MCF 10A (cell line): ENCODE measurements at regions not wholly inside any gene's neighbourhood (a gene's known extent, or its start where the extent isn't known, plus 50 kb on each side); places are given as distances from the start of the nearest gene placed in this dataset.
"Not testable (repeated sequence)": the region's sequence is repeated elsewhere in the genome, so short reads cannot be mapped to it uniquely, and the experiment has no call there.

Experiments used
- BruUV-seq: library from RNA; stranded (reverse); fragments of 400-500 nt; replicated peaks from 2 replicates; lab custom pipeline; 2021; lab: Mats Ljungman, UMichigan
- CTCF ChIA-PET: fragments of 300-600 bp; sonication (Branson Sonifier 250); formaldehyde crosslinking; extraction: SDS; loops from one replicate; lab custom pipeline; 2021; ENCODE audit warnings: antibody characterized with exemption, inconsistent platforms; lab: Yijun Ruan, JAX
- POLR2A ChIA-PET: fragments of 300-600, 350-650 bp; sonication (Branson Sonifier 250); formaldehyde crosslinking; extraction: SDS; loops from one replicate; lab custom pipeline; 2020; ENCODE audit warnings: antibody characterized with exemption, inconsistent platforms; lab: Yijun Ruan, JAX
- DNase-seq: peaks from one replicate; pipeline ENCODE4 v3.0.0-alpha.2; 2018; ENCODE audit not compliant: unreplicated experiment
- H3K27ac Mint-ChIP-seq: one replicate; pipeline ENCODE4 v1.8.0; 2022; ENCODE audit warnings: mild to moderate bottlenecking, low read depth, mixed read lengths; ENCODE audit not compliant: unreplicated experiment
- H3K27me3 Mint-ChIP-seq: one replicate; pipeline ENCODE4 v1.8.0; 2022; ENCODE audit warnings: mixed read lengths; ENCODE audit not compliant: insufficient read depth, unreplicated experiment
- H3K36me3 Mint-ChIP-seq: one replicate; pipeline ENCODE4 v1.8.0; 2022; ENCODE audit warnings: mild to moderate bottlenecking, moderate library complexity, mixed read lengths; ENCODE audit not compliant: insufficient read depth, unreplicated experiment
- H3K4me1 Mint-ChIP-seq: one replicate; pipeline ENCODE4 v1.8.0; 2022; ENCODE audit warnings: mixed read lengths; ENCODE audit not compliant: insufficient read depth, unreplicated experiment
- H3K4me3 Mint-ChIP-seq: one replicate; pipeline ENCODE4 v1.8.0; 2022; ENCODE audit warnings: mild to moderate bottlenecking, moderate library complexity, mixed read lengths; ENCODE audit not compliant: unreplicated experiment
- H3K9me3 Mint-ChIP-seq: one replicate; pipeline ENCODE4 v1.8.0; 2022; ENCODE audit warnings: mixed read lengths; ENCODE audit not compliant: unreplicated experiment
- CTCF ChIP-seq: fragments of 200-600 bp; IDR thresholded peaks from one replicate; pipeline ENCODE4 v1.8.0; 2022; ENCODE audit warnings: antibody characterized with exemption, mild to moderate bottlenecking; ENCODE audit not compliant: unreplicated experiment
- intact Hi-C: fragments of 100-400 bp; cut with micrococcal nuclease; formaldehyde crosslinking; loops from 2 replicates; pipeline ENCODE4 v1.14.1; 2022

DNA sequence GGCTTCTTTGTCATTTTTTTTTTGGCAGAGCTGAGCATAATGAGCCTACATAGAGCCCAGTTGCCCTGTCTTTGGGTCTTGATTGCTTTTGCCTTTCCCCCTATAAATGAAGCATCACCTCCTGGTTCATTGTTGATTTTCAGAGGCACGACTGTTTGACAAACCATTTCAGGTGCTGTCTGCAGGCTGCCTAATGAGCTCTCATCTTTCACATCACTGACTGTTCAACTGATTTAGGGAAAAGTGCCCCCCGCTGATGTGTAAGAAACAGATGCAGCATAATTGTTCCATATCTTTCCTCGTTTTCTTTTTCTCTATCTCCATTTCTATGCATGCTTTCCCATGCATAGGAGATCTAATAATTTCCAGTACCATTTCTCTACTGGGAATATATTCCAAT lies 338.6 kb downstream of the TMEM38B start:
- intact Hi-C loops: no loop called here

GRCh38 chr9:106035806-106036205 lies 341.5 kb downstream of the TMEM38B start:
- Mint-ChIP-seq H3K27ac (no peak overlapping the region), H3K36me3 (no peaks in the 10 kb centered on the region), H3K4me1 (no peaks in the 10 kb centered on the region), H3K27me3 (no peaks in the 10 kb centered on the region), H3K4me3 (no peak overlapping the region), H3K9me3 (peaks cover 19% of the 10 kb centered on the region)
- BruUV-seq: no TSS peak
- no peak for TF ChIP-seq CTCF
- intact Hi-C loops: no loop called here
- POLR2A ChIA-PET: no interaction called here
- DNase-seq: peak; percentile 11
- CTCF ChIA-PET: no interaction called here

More for the DNA sequence above, 338.6 kb downstream of the TMEM38B start:
- no TSS peak for BruUV-seq
- no peaks in the 10 kb centered on the region for H3K27me3 Mint-ChIP-seq
- CTCF ChIA-PET: no interaction called here
- H3K9me3 Mint-ChIP-seq: peaks cover 26% of the 10 kb centered on the region
- POLR2A ChIA-PET: no interaction called here
- H3K4me1 Mint-ChIP-seq: no peaks in the 10 kb centered on the region
- no peak overlapping the region for H3K27ac Mint-ChIP-seq
- no peak overlapping the region for H3K4me3 Mint-ChIP-seq
- TF ChIP-seq CTCF: no peak
- H3K36me3 Mint-ChIP-seq: no peaks in the 10 kb centered on the region
- DNase-seq: no peak

DNA sequence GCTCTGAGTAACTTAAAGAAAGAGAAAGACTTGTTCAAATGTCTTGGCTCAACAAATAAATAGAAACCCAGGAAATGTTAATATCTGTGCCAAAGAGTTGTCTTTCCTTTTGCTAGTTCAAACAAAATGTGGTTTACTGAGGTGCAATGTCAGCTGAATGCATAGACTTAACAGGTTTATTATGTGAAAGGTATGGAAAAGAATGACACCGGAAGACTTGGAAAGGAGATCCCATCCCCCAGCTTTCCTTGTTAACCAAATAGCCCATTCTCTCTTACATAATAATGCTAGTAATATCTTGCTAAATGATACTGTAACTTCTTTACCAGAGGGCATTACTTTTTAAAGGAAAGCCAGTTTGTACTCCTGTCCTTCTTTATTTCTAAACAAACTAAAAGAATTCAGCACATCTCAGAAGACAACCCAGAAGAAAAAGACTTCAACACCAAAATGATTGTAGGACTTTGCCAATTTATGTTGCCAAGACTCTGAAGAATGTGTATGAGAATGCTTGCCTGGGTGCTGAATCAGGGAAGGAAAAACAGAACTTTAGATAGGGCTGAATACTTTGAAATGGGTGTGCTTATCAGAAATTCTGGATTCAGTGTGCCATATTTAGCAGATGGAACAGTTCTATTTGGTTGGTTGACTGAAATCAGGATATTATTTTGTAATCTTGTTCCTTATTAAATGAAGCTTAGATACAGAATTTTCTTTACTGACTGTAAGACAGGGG lies 344.1 kb downstream of the TMEM38B start:
- Mint-ChIP-seq H3K4me1 (no peaks in the 10 kb centered on the region), H3K9me3 (peaks cover 14% of the 10 kb centered on the region), H3K27me3 (no peaks in the 10 kb centered on the region), H3K27ac (no peak overlapping the region), H3K36me3 (no peaks in the 10 kb centered on the region), H3K4me3 (no peak overlapping the region)
- no peak for TF ChIP-seq CTCF
- CTCF ChIA-PET: no interaction called here
- POLR2A ChIA-PET: interaction anchor here (0.8 kb wide), 1 partner anchor 1048 kb away, joined by 3 read pairs; no protein-coding TSS in a partner anchor
- no TSS peak for BruUV-seq
- intact Hi-C loops: no loop called here
- no peak for DNase-seq

DNA sequence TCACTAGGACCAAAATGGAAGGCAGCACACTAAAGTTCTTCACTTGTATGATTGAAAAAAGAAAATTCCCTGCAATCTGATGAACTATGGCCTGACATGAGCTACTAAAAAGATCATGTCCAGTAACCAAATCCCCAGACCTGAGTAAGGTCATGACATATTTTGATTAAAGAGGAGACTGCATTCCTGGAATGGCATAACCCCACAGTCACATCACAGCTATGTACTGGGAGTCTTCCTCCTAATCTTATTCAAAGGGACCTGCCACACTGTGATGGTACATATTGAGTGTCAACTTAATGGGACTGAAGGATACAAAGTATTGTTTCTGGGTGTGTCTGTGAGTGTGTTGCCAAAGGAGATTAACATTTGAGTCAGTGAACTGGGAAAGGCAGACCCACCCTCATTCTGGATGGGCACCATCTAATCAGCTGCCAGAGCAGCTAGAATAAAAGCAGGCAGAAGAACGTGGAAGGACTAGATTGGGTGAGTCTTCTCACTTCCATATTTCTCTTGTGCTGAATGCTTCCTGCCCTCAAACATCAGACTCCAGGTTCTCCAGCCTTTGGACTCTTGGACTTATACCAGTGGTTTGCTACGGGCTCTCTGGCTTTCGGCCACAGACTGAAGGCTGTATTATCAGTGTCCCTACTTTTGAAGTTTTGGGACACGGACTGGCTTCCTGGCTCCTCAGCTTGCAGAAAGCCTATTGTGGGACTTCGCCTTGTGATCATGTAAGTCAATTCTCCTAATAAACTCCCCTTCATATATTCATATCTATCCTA lies 345.0 kb downstream of the TMEM38B start:
- Mint-ChIP-seq H3K9me3 (peaks cover 21% of the 10 kb centered on the region), H3K36me3 (no peaks in the 10 kb centered on the region), H3K27me3 (no peaks in the 10 kb centered on the region), H3K27ac (no peak overlapping the region), H3K4me1 (no peaks in the 10 kb centered on the region), H3K4me3 (no peak overlapping the region)
- TF ChIP-seq CTCF: no peak
- no peak for DNase-seq
- POLR2A ChIA-PET: no interaction called here
- intact Hi-C loops: no loop called here
- no TSS peak for BruUV-seq
- CTCF ChIA-PET: no interaction called here

GRCh38 chr9:106041920-106042319 lies 347.6 kb downstream of the TMEM38B start:
- POLR2A ChIA-PET, H3K4me3 Mint-ChIP-seq, BruUV-seq, intact Hi-C loops, H3K4me1 Mint-ChIP-seq, H3K27ac Mint-ChIP-seq, DNase-seq, H3K27me3 Mint-ChIP-seq, H3K36me3 Mint-ChIP-seq: not testable (repeated sequence)
- CTCF ChIA-PET: interaction anchor here (0.6 kb wide), 1 partner anchor 1411 kb away, joined by 3 read pairs; no protein-coding TSS in a partner anchor
- H3K9me3 Mint-ChIP-seq: peaks cover 23% of the 10 kb centered on the region
